GM12878 (cell line): ENCODE measurements at regions not wholly inside any gene's neighbourhood (a gene's known extent, or its start where the extent isn't known, plus 50 kb on each side); places are given as distances from the start of the nearest gene placed in this dataset.

Source experiments
- ATAC-seq: fragments of 200-7000 bp; cut with Tn5 transposase; 3 replicates; pipeline ENCODE4 v1.9.1; 2020; ENCODE audit warnings: mild to moderate bottlenecking, moderate library complexity
- BruUV-seq: library from RNA; stranded (reverse); fragments of 400-500 nt; replicated peaks from 2 replicates; lab custom pipeline; 2021; lab: Mats Ljungman, UMichigan
- CTCF ChIA-PET: fragments of 300-600 bp; sonication (Branson Sonifier 250); formaldehyde crosslinking; extraction: SDS; loops from one replicate; lab custom pipeline; 2021; ENCODE audit warnings: inconsistent platforms; lab: Yijun Ruan, JAX
- POLR2A ChIA-PET: fragments of 350-600 bp; formaldehyde crosslinking; extraction: SDS; loops from one replicate; lab custom pipeline; 2021; ENCODE audit warnings: inconsistent platforms; lab: Charles Lee
- RAD21 ChIA-PET: fragments of 300-600 bp; sonication (Branson Sonifier 250); formaldehyde crosslinking; loops from one replicate; lab custom pipeline; 2023; ENCODE audit warnings: antibody characterized with exemption; ENCODE audit not compliant: unreplicated experiment; lab: Charles Lee
- SMC1A ChIA-PET: fragments of 300-600 bp; sonication (Branson Sonifier 250); formaldehyde crosslinking; loops from one replicate; lab custom pipeline; 2023; ENCODE audit not compliant: unreplicated experiment, uncharacterized antibody; lab: Charles Lee
- DNase-seq: peaks from one replicate; pipeline ENCODE4 v3.0.0-alpha.2; 2011; ENCODE audit warnings: low read depth, low spot score
- FAIRE-seq: peaks from 3 replicates; lab custom pipeline; 2011; peaks lifted over from hg19 to GRCh38; lab: Jason Lieb, UNC
- H2AFZ ChIP-seq: 2 replicates; pipeline ENCODE4 v1.6.0; 2011; ENCODE audit warnings: low read depth, low read length, control low read depth; ENCODE audit not compliant: control insufficient read depth
- H3K27ac ChIP-seq: 2 replicates; pipeline ENCODE4 v1.5.1; 2011; ENCODE audit warnings: control low read depth; ENCODE audit not compliant: control insufficient read depth, insufficient read depth
- H3K27me3 ChIP-seq, 2 experiments: replicated peaks in 1 of 2; 2 replicates each; pipeline versions ENCODE4 v1.6.0 to v1.6.1; 2011; ENCODE audit warnings: low read length in 1 of 2; ENCODE audit not compliant: control insufficient read depth in 2 of 2, insufficient read depth in 2 of 2
- H3K36me3 ChIP-seq, 2 experiments: 2 replicates each; pipeline ENCODE4 v1.5.1; 2011; ENCODE audit warnings: low read length in 1 of 2; ENCODE audit not compliant: control insufficient read depth in 2 of 2, insufficient read depth in 2 of 2
- H3K4me1 ChIP-seq: 2 replicates; pipeline ENCODE4 v1.6.1; 2011; ENCODE audit warnings: mild to moderate bottlenecking, low read length, moderate library complexity, mixed read lengths; ENCODE audit not compliant: control insufficient read depth, insufficient read depth
- H3K4me2 ChIP-seq: 2 replicates; pipeline ENCODE4 v1.6.0; 2011; ENCODE audit warnings: control low read depth; ENCODE audit not compliant: control insufficient read depth, insufficient read depth
- H3K4me3 ChIP-seq: fragments of 200-600 bp; sonication (generic); 2 replicates; pipeline ENCODE4 v1.5.1; 2016
- H3K79me2 ChIP-seq: 2 replicates; pipeline ENCODE4 v1.6.0; 2011; ENCODE audit warnings: low read length; ENCODE audit not compliant: control insufficient read depth, insufficient read depth
- H3K9ac ChIP-seq: 2 replicates; pipeline ENCODE4 v1.8.0; 2011; ENCODE audit warnings: low read length, control low read depth, mixed read lengths; ENCODE audit not compliant: control insufficient read depth, insufficient read depth
- H3K9me3 ChIP-seq: replicated peaks from 3 replicates; pipeline ENCODE4 v1.5.1; 2011; ENCODE audit warnings: mild to moderate bottlenecking, low read length; ENCODE audit not compliant: control insufficient read depth, insufficient read depth
- H4K20me1 ChIP-seq: 2 replicates; pipeline ENCODE4 v1.6.0; 2011; ENCODE audit not compliant: control insufficient read depth, insufficient read depth
- BRCA1 ChIP-seq: IDR thresholded peaks from 2 replicates; pipeline ENCODE4 v1.6.1; 2011; ENCODE audit warnings: low read depth, low read length, improper control_type of control experiment
- DPF2 ChIP-seq: fragments of 450-650 bp; IDR thresholded peaks from 2 replicates; pipeline ENCODE4 v1.6.1; 2017; ENCODE audit warnings: mild to moderate bottlenecking
- IKZF1 ChIP-seq: fragments of 450-650 bp; conservative IDR thresholded peaks from 2 replicates; pipeline ENCODE4 v1.6.1; 2017; ENCODE audit warnings: antibody characterized with exemption, mild to moderate bottlenecking
- PML ChIP-seq: IDR thresholded peaks from 2 replicates; pipeline ENCODE4 v1.6.1; 2012; ENCODE audit warnings: low read length, inconsistent platforms
- POLR2AphosphoS2 ChIP-seq: IDR thresholded peaks from 2 replicates; pipeline ENCODE4 v1.6.1; 2011; ENCODE audit warnings: low read depth, mild to moderate bottlenecking, low read length, improper control_type of control experiment, moderate library complexity
- ZNF217 ChIP-seq: fragments of 450-650 bp; IDR thresholded peaks from 2 replicates; pipeline ENCODE4 v1.6.1; 2017; ENCODE audit warnings: antibody characterized with exemption, mild to moderate bottlenecking
- ZSCAN29 ChIP-seq: fragments of 450-650 bp; IDR thresholded peaks from 2 replicates; pipeline ENCODE4 v1.6.1; 2017; ENCODE audit warnings: mild to moderate bottlenecking, moderate library complexity
- ZZZ3 ChIP-seq: IDR thresholded peaks from 2 replicates; pipeline ENCODE4 v1.6.1; 2011; ENCODE audit warnings: low read depth; ENCODE audit not compliant: control insufficient read depth, insufficient read length
- WGBS: methylation state at CpG from one replicate; pipeline ENCODE4 v1.1.6; 2016; ENCODE audit warnings: low lambda C conversion rate; ENCODE audit not compliant: insufficient replicate concordance, insufficient coverage; ENCODE audit errors: missing lambda C conversion rate; 5-methylcytosine and 5-hydroxymethylcytosine counted together
- in situ Hi-C: fragments of 300-500 bp; cut with MboI; formaldehyde crosslinking; loops from 9 replicates; pipeline ENCODE4 v1.14.3; 2018; ENCODE audit warnings: mixed read lengths
- intact Hi-C: fragments of 100-400 bp; cut with micrococcal nuclease; formaldehyde crosslinking; loops from one replicate; pipeline ENCODE4 v1.14.2; 2022; ENCODE audit not compliant: unreplicated experiment
- TF ChIP-seq, protein P1 (sequence below): fragments of 450-650 bp; conservative IDR thresholded peaks from 2 replicates; pipeline ENCODE4 v1.6.1; 2017; ENCODE audit warnings: mild to moderate bottlenecking, moderate library complexity
- TF ChIP-seq, protein P2 (sequence below): fragments of 450-650 bp; IDR thresholded peaks from 2 replicates; pipeline ENCODE4 v1.6.1; 2018; ENCODE audit warnings: borderline replicate concordance, mild to moderate bottlenecking; ENCODE audit not compliant: partially characterized antibody
- TF ChIP-seq, protein P3 (sequence below): IDR thresholded peaks from 2 replicates; pipeline ENCODE4 v1.6.1; 2012; ENCODE audit warnings: low read depth, low read length, improper control_type of control experiment
- TF ChIP-seq, protein P4 (sequence below): IDR thresholded peaks from 2 replicates; pipeline ENCODE4 v1.6.1; 2012; ENCODE audit warnings: improper control_type of control experiment, low read depth, low read length; ENCODE audit not compliant: insufficient replicate concordance

DNA sequence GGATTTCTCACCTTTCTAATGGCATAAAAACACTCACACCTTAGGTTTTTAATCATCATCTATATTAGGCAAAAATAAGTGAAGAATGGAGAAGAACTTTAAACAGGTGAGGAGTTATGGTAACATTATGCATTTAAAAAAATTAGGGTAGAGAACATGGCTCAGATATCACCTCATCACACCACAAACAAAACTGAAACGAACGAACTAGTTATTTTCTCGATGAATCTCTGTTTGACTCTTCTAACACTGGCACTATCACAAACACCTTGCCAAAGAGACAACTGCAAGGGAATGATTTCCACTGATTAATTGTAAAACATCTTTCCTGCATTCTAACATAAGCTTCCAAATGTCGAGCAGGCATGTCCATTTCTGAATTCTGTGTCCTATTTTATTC is 286.1 kb upstream of the GJE1 start:
- ChIA-PET SMC1A (no interaction called here), POLR2A (no interaction called here), CTCF (no interaction called here), RAD21 (no interaction called here)
- H4K20me1 ChIP-seq, result no peaks in the 10 kb centered on the region
- no peaks in the 10 kb centered on the region for H3K27me3 ChIP-seq
- no peak for ATAC-seq
- no TSS peak for BruUV-seq
- no peak overlapping the region for H3K4me2 ChIP-seq
- no peaks in the 10 kb centered on the region for H3K79me2 ChIP-seq
- no peak overlapping the region for H3K4me3 ChIP-seq
- no peaks in the 10 kb centered on the region for H3K9me3 ChIP-seq
- H3K9ac ChIP-seq, result no peak overlapping the region
- H3K4me1 ChIP-seq, result no peaks in the 10 kb centered on the region
- H3K36me3 ChIP-seq, result no peaks in the 10 kb centered on the region
- H2AFZ ChIP-seq, result no peak overlapping the region
- WGBS, result 17% methylated on average over 4 of the region's 4 CpGs
- no peak for DNase-seq
- FAIRE-seq, result no peak
- intact Hi-C loops (no loop called here), in situ Hi-C loops (no loop called here)
- H3K27ac ChIP-seq, result no peak overlapping the region
- TF ChIP-seq, protein P1, sequence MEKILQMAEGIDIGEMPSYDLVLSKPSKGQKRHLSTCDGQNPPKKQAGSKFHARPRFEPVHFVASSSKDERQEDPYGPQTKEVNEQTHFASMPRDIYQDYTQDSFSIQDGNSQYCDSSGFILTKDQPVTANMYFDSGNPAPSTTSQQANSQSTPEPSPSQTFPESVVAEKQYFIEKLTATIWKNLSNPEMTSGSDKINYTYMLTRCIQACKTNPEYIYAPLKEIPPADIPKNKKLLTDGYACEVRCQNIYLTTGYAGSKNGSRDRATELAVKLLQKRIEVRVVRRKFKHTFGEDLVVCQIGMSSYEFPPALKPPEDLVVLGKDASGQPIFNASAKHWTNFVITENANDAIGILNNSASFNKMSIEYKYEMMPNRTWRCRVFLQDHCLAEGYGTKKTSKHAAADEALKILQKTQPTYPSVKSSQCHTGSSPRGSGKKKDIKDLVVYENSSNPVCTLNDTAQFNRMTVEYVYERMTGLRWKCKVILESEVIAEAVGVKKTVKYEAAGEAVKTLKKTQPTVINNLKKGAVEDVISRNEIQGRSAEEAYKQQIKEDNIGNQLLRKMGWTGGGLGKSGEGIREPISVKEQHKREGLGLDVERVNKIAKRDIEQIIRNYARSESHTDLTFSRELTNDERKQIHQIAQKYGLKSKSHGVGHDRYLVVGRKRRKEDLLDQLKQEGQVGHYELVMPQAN, result no peak
- TF ChIP-seq, protein P2, sequence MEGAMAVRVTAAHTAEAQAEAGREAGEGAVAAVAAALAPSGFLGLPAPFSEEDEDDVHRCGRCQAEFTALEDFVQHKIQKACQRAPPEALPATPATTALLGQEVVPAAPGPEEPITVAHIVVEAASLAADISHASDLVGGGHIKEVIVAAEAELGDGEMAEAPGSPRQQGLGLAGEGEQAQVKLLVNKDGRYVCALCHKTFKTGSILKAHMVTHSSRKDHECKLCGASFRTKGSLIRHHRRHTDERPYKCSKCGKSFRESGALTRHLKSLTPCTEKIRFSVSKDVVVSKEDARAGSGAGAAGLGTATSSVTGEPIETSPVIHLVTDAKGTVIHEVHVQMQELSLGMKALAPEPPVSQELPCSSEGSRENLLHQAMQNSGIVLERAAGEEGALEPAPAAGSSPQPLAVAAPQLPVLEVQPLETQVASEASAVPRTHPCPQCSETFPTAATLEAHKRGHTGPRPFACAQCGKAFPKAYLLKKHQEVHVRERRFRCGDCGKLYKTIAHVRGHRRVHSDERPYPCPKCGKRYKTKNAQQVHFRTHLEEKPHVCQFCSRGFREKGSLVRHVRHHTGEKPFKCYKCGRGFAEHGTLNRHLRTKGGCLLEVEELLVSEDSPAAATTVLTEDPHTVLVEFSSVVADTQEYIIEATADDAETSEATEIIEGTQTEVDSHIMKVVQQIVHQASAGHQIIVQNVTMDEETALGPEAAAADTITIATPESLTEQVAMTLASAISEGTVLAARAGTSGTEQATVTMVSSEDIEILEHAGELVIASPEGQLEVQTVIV, result no peak
- TF ChIP-seq, protein P3, sequence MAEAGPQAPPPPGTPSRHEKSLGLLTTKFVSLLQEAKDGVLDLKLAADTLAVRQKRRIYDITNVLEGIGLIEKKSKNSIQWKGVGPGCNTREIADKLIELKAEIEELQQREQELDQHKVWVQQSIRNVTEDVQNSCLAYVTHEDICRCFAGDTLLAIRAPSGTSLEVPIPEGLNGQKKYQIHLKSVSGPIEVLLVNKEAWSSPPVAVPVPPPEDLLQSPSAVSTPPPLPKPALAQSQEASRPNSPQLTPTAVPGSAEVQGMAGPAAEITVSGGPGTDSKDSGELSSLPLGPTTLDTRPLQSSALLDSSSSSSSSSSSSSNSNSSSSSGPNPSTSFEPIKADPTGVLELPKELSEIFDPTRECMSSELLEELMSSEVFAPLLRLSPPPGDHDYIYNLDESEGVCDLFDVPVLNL, result no peak
- TF ChIP-seq PML, result no peak
- no peak for TF ChIP-seq BRCA1
- no peak for TF ChIP-seq ZSCAN29
- TF ChIP-seq, protein P4, sequence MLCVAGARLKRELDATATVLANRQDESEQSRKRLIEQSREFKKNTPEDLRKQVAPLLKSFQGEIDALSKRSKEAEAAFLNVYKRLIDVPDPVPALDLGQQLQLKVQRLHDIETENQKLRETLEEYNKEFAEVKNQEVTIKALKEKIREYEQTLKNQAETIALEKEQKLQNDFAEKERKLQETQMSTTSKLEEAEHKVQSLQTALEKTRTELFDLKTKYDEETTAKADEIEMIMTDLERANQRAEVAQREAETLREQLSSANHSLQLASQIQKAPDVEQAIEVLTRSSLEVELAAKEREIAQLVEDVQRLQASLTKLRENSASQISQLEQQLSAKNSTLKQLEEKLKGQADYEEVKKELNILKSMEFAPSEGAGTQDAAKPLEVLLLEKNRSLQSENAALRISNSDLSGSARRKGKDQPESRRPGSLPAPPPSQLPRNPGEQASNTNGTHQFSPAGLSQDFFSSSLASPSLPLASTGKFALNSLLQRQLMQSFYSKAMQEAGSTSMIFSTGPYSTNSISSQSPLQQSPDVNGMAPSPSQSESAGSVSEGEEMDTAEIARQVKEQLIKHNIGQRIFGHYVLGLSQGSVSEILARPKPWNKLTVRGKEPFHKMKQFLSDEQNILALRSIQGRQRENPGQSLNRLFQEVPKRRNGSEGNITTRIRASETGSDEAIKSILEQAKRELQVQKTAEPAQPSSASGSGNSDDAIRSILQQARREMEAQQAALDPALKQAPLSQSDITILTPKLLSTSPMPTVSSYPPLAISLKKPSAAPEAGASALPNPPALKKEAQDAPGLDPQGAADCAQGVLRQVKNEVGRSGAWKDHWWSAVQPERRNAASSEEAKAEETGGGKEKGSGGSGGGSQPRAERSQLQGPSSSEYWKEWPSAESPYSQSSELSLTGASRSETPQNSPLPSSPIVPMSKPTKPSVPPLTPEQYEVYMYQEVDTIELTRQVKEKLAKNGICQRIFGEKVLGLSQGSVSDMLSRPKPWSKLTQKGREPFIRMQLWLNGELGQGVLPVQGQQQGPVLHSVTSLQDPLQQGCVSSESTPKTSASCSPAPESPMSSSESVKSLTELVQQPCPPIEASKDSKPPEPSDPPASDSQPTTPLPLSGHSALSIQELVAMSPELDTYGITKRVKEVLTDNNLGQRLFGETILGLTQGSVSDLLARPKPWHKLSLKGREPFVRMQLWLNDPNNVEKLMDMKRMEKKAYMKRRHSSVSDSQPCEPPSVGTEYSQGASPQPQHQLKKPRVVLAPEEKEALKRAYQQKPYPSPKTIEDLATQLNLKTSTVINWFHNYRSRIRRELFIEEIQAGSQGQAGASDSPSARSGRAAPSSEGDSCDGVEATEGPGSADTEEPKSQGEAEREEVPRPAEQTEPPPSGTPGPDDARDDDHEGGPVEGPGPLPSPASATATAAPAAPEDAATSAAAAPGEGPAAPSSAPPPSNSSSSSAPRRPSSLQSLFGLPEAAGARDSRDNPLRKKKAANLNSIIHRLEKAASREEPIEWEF, result no peak
- no peak for TF ChIP-seq DPF2
- TF ChIP-seq POLR2AphosphoS2, result no peak
- no peak for TF ChIP-seq IKZF1
- TF ChIP-seq ZZZ3, result no peak
- TF ChIP-seq ZNF217, result no peak
